H9 (cell line): ENCODE measurements at regions not wholly inside any gene's neighbourhood (a gene's known extent, or its start where the extent isn't known, plus 50 kb on each side); places are given as distances from the start of the nearest gene placed in this dataset.

ENCODE experiments used
- DNase-seq: peaks from one replicate; pipeline ENCODE4 v3.0.0-alpha.2; 2017
- H2AFZ ChIP-seq: one replicate; pipeline ENCODE4 v1.6.1; 2013; ENCODE audit warnings: mild to moderate bottlenecking, low read length, control low read depth, moderate library complexity
- H2AK5ac ChIP-seq: 2 replicates; pipeline ENCODE4 v1.6.1; 2013; ENCODE audit warnings: low read length, control low read depth, mixed read lengths; ENCODE audit not compliant: insufficient read length
- H2BK120ac ChIP-seq: one replicate; pipeline ENCODE4 v1.6.1; 2013; ENCODE audit warnings: low read depth, mild to moderate bottlenecking, low read length, control low read depth, inconsistent platforms; ENCODE audit not compliant: poor library complexity, severe bottlenecking
- H2BK12ac ChIP-seq: 2 replicates; pipeline ENCODE4 v1.6.1; 2013; ENCODE audit warnings: low read length, control low read depth, mixed read lengths, low read depth; ENCODE audit not compliant: insufficient read length
- H2BK15ac ChIP-seq: 2 replicates; pipeline ENCODE4 v1.6.1; 2013; ENCODE audit warnings: low read depth, low read length, control low read depth
- H2BK20ac ChIP-seq: one replicate; pipeline ENCODE4 v1.6.1; 2013; ENCODE audit warnings: low read depth, mild to moderate bottlenecking, low read length, control low read depth, inconsistent platforms; ENCODE audit not compliant: poor library complexity, severe bottlenecking
- H2BK5ac ChIP-seq: 2 replicates; pipeline ENCODE4 v1.6.1; 2013; ENCODE audit warnings: low read length, control low read depth, mixed read lengths; ENCODE audit not compliant: insufficient read length
- H3K14ac ChIP-seq: 2 replicates; pipeline ENCODE4 v1.6.1; 2013; ENCODE audit warnings: low read length, control low read depth; ENCODE audit not compliant: insufficient read depth
- H3K18ac ChIP-seq: 2 replicates; pipeline ENCODE4 v1.6.1; 2013; ENCODE audit warnings: low read depth, mild to moderate bottlenecking, mixed read lengths, low read length, control low read depth; ENCODE audit not compliant: insufficient read length
- H3K23ac ChIP-seq: 2 replicates; pipeline ENCODE4 v1.6.1; 2013; ENCODE audit warnings: low read length, control low read depth, mixed read lengths, low read depth; ENCODE audit not compliant: insufficient read length
- H3K23me2 ChIP-seq: 2 replicates; pipeline ENCODE4 v1.6.1; 2013; ENCODE audit warnings: low read depth, mild to moderate bottlenecking, mixed read lengths, low read length, control low read depth; ENCODE audit not compliant: insufficient read length, poor library complexity, severe bottlenecking
- H3K27ac ChIP-seq: 2 replicates; pipeline ENCODE4 v1.5.1; 2013; ENCODE audit warnings: low read length, control low read depth, mixed read lengths, low read depth; ENCODE audit not compliant: insufficient read length
- H3K27me3 ChIP-seq: 2 replicates; pipeline ENCODE4 v1.6.1; 2013; ENCODE audit warnings: low read length, control low read depth, inconsistent platforms; ENCODE audit not compliant: insufficient read depth
- H3K4ac ChIP-seq: 2 replicates; pipeline ENCODE4 v1.6.1; 2013; ENCODE audit warnings: low read depth, mild to moderate bottlenecking, control low read depth, inconsistent platforms, low read length, moderate library complexity
- H3K4me1 ChIP-seq: 2 replicates; pipeline ENCODE4 v1.6.1; 2013; ENCODE audit warnings: low read length, control low read depth, inconsistent platforms; ENCODE audit not compliant: insufficient read depth
- H3K4me2 ChIP-seq: 2 replicates; pipeline ENCODE4 v1.6.1; 2013; ENCODE audit warnings: low read length, control low read depth, mixed read lengths; ENCODE audit not compliant: insufficient read length, insufficient read depth
- H3K56ac ChIP-seq: 2 replicates; pipeline ENCODE4 v1.6.1; 2013; ENCODE audit warnings: low read depth, mild to moderate bottlenecking, mixed read lengths, low read length, control low read depth; ENCODE audit not compliant: insufficient read length
- H3K79me1 ChIP-seq: 2 replicates; pipeline ENCODE4 v1.6.1; 2013; ENCODE audit warnings: low read depth, mild to moderate bottlenecking, moderate library complexity, low read length, control low read depth, inconsistent platforms; ENCODE audit not compliant: insufficient read depth, poor library complexity, severe bottlenecking
- H3K79me2 ChIP-seq: 2 replicates; pipeline ENCODE4 v1.6.1; 2013; ENCODE audit warnings: low read length, control low read depth, inconsistent platforms; ENCODE audit not compliant: insufficient read depth
- H3K9ac ChIP-seq: 2 replicates; pipeline ENCODE4 v1.6.1; 2013; ENCODE audit warnings: low read length, control low read depth, mixed read lengths; ENCODE audit not compliant: insufficient read length; ENCODE audit errors: extremely low read depth
- H3K9me3 ChIP-seq: one replicate; pipeline ENCODE4 v1.6.1; 2013; ENCODE audit warnings: low read depth, low read length, inconsistent platforms; ENCODE audit not compliant: control insufficient read depth
- H3T11ph ChIP-seq: one replicate; pipeline ENCODE4 v1.6.1; 2013; ENCODE audit warnings: mild to moderate bottlenecking, low read length, control low read depth, inconsistent platforms
- H4K20me1 ChIP-seq: one replicate; pipeline ENCODE4 v1.6.1; 2013; ENCODE audit not compliant: control insufficient read depth, insufficient read length, insufficient read depth
- H4K5ac ChIP-seq: 2 replicates; pipeline ENCODE4 v1.6.1; 2013; ENCODE audit warnings: low read depth, mild to moderate bottlenecking, mixed read lengths, low read length, control low read depth; ENCODE audit not compliant: insufficient read length
- H4K8ac ChIP-seq: replicated peaks from 2 replicates; pipeline ENCODE4 v1.6.1; 2013; ENCODE audit warnings: low read length, control low read depth, mixed read lengths, low read depth; ENCODE audit not compliant: insufficient read length
- H4K91ac ChIP-seq: 2 replicates; pipeline ENCODE4 v1.6.1; 2013; ENCODE audit warnings: low read depth, mild to moderate bottlenecking, moderate library complexity, mixed read lengths, low read length, control low read depth; ENCODE audit not compliant: insufficient read length
- H3K27ac Mint-ChIP-seq, 3 experiments: 2 replicates in 2 of 3; 3 replicates in 1 of 3; pipeline ENCODE4 v1.8.0; 2020 to 2021; ENCODE audit warnings: mixed read lengths in 3 of 3, mild to moderate bottlenecking in 1 of 3, moderate library complexity in 1 of 3
- H3K27me3 Mint-ChIP-seq: 2 replicates; pipeline ENCODE4 v1.8.0; 2021; ENCODE audit warnings: low read depth, mild to moderate bottlenecking, moderate library complexity, mixed read lengths
- H3K36me3 Mint-ChIP-seq, 3 experiments: 2 replicates in 2 of 3; 3 replicates in 1 of 3; pipeline ENCODE4 v1.8.0; 2020 to 2021; ENCODE audit warnings: low read depth in 3 of 3, mixed read lengths in 3 of 3; ENCODE audit not compliant: insufficient read depth in 1 of 3
- H3K4me1 Mint-ChIP-seq, 2 experiments: 2 replicates each; pipeline ENCODE4 v1.8.0; 2020; ENCODE audit warnings: mixed read lengths in 2 of 2
- H3K4me3 Mint-ChIP-seq, 2 experiments: 2 replicates in 1 of 2; 3 replicates in 1 of 2; pipeline ENCODE4 v1.8.0; 2020 to 2021; ENCODE audit warnings: mild to moderate bottlenecking in 2 of 2, mixed read lengths in 2 of 2, moderate library complexity in 1 of 2
- H3K9me3 Mint-ChIP-seq, 2 experiments: 2 replicates in 1 of 2; 3 replicates in 1 of 2; pipeline ENCODE4 v1.8.0; 2020; ENCODE audit warnings: mild to moderate bottlenecking in 2 of 2, mixed read lengths in 2 of 2, moderate library complexity in 1 of 2
- CTCF ChIP-seq: fragments of 200-600 bp; sonication (generic); conservative IDR thresholded peaks from 3 replicates; pipeline ENCODE4 v1.8.0; 2021; ENCODE audit warnings: antibody characterized with exemption, mild to moderate bottlenecking
- WGBS: extraction: QIAGEN DNeasy Blood & Tissue Kit; methylation state at CpG from one replicate; pipeline ENCODE4 v1.1.7; 2013; ENCODE audit warnings: missing lambda C conversion rate, low lambda C conversion rate, mixed read lengths; ENCODE audit not compliant: insufficient read length; ENCODE audit errors: extremely low coverage; 5-methylcytosine and 5-hydroxymethylcytosine counted together

GRCh38 chr16:75803753-75804152, 77.5 kb upstream of the CPHXL start:
- H3K4me2 ChIP-seq = no peak overlapping the region
- Mint-ChIP-seq H3K9me3 (no peaks in the 10 kb centered on the region), H3K27me3 (peaks cover 53% of the 10 kb centered on the region), H3K4me3 (no peak overlapping the region), H3K4me1 (no peaks in the 10 kb centered on the region), H3K36me3 (no peaks in the 10 kb centered on the region), H3K27ac (no peak overlapping the region)
- no peak overlapping the region for H3K4ac ChIP-seq
- H2AK5ac ChIP-seq = no peak overlapping the region
- no peak overlapping the region for H3K18ac ChIP-seq
- no peaks in the 10 kb centered on the region for H3K79me2 ChIP-seq
- H2BK12ac ChIP-seq = no peak overlapping the region
- H3T11ph ChIP-seq = no peak overlapping the region
- no peak overlapping the region for H3K56ac ChIP-seq
- DNase-seq = no peak
- no peaks in the 10 kb centered on the region for H3K79me1 ChIP-seq
- no CpG with 5 or more reads among the region's 1 CpG for WGBS
- no peaks in the 10 kb centered on the region for H3K4me1 ChIP-seq
- no peaks in the 10 kb centered on the region for H4K20me1 ChIP-seq
- no peaks in the 10 kb centered on the region for H3K27me3 ChIP-seq
- TF ChIP-seq CTCF = no peak
- no peaks in the 10 kb centered on the region for H3K23me2 ChIP-seq
- H3K14ac ChIP-seq = no peak overlapping the region
- no peaks in the 10 kb centered on the region for H3K9me3 ChIP-seq
- H3K27ac ChIP-seq = no peak overlapping the region
- H4K8ac ChIP-seq = no peak overlapping the region
- no peak overlapping the region for H2BK120ac ChIP-seq
- no peak overlapping the region for H3K9ac ChIP-seq
- H2BK20ac ChIP-seq = no peak overlapping the region
- H2AFZ ChIP-seq = no peak overlapping the region
- no peak overlapping the region for H4K5ac ChIP-seq
- H3K23ac ChIP-seq = no peak overlapping the region
- no peak overlapping the region for H2BK5ac ChIP-seq
- no peak overlapping the region for H4K91ac ChIP-seq
- no peak overlapping the region for H2BK15ac ChIP-seq
